ENCODE measurements at regions not wholly inside any gene's neighbourhood (a gene's known extent, or its start where the extent isn't known, plus 50 kb on each side); places are given as distances from the start of the nearest gene placed in this dataset.
A peak's percentile ranks its signal among the peaks of the same experiment; 100 is the strongest.

DNA sequence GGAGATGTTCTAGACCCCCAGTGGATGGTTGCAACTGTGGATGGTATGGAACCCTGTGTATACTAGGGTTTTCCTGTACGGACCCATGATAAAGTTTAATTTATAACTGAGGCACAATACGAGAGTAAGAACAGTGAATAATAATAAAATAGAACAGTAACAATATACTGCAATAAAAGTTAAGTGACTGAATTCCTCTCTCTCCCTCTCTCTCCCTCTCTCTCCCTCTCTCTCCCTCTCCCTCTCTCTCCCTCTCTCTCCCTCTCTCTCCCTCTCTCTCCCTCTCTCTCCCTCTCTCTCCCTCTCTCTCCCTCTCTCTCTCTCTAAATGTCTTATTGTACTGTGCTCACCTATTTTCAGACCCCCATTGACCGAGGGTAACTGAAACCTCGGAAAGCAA lies 291.0 kb downstream of the IRF8 start:
- intact Hi-C loops (cut with DNase I), result loop anchor here (10.0 kb wide), 1 partner anchor 55 kb away; no protein-coding TSS in a partner anchor
- DNase-seq (ENCODE audit: missing footprints), result no peak
- ATAC-seq, result no peak

DNA sequence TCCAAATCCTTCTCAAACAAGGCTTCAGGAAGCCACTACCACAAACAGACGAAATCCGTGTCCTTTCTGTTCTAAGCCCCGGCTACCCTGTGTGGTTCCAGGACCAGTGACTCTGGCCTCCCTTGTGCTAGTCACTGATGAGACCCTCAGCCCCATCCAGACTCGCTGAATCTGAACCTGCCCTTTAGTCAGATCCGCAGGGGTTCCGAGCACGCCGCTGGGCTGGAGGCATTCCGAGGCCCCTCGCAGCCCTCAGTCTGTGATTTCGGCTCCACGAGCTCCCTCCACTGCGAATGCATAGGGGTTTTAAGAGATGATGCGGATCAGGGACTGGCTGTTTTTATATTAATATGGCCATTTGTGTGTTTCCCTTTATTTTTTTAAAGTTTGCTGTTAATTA lies 292.7 kb downstream of the IRF8 start:
- intact Hi-C loops (cut with DNase I), result no loop called here
- DNase-seq (ENCODE audit: missing footprints) (no peak), ATAC-seq (no peak)

DNA sequence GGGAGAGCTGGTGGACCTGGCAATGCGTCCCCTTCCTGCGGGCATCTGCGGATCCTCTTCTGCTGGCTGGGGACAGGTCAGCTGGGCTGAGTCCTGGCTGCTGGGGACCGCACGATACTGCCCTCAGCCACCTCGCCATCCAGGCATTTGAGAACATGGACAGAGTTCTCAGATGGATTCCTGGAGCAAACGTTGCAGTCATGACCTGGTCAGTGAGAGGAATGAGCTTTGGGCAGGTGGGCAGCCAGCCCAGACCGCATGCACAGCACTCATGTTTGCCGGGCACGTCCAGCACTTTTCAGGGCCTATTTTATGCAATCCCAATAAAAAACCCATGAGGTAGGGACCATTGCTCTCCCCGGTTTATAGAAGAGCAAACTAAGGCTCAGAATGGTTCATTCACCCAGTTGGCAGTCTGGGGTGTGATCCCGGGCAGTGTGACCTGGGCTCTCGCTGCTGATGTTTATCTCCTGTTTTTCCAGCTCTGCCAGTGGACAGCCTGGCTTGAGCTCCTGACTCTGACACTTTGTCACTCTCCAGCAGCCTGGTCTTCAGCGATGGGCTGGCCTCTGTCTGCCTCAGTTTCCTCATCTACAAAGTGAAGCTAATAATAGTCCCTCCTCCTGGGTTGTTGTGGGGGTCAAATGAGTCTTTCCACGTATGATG lies 294.7 kb downstream of the IRF8 start:
- intact Hi-C loops (cut with DNase I), result no loop called here
- ATAC-seq (no peak), DNase-seq (ENCODE audit: missing footprints) (no peak)

DNA sequence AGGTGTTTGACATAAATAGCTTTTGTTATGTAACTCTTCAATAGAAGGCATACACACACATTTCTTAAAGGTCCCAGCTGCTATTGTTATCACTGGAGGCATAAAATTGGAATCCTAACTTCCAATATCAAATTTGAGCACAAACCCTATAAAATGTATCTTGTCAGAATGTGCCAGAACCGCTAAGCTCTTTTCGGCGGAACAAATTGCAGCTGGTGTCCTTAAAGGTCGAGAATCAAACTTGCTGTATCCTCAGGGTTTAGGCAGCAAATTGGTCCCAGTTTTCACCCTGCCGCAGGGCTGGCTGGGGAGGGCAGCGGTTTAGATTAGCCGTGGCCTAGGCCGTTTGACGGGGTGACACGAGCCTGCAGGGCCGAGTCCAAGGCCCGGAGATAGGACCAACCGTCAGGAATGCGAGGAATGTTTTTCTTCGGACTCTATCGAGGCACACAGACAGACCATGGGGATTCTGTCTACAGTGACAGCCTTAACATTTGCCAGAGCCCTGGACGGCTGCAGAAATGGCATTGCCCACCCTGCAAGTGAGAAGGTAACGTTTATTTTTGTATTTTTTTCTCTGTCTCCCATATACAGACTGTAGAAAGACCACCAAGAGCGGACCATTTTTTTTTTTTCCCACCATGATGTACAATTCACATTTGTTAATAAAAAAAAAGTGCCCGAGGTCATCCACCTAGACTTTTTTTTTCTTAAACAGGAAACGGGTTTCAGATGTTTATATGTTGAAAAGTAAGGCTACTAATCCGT lies 297.1 kb downstream of the IRF8 start:
- ATAC-seq, result peak; percentile 70

DNA sequence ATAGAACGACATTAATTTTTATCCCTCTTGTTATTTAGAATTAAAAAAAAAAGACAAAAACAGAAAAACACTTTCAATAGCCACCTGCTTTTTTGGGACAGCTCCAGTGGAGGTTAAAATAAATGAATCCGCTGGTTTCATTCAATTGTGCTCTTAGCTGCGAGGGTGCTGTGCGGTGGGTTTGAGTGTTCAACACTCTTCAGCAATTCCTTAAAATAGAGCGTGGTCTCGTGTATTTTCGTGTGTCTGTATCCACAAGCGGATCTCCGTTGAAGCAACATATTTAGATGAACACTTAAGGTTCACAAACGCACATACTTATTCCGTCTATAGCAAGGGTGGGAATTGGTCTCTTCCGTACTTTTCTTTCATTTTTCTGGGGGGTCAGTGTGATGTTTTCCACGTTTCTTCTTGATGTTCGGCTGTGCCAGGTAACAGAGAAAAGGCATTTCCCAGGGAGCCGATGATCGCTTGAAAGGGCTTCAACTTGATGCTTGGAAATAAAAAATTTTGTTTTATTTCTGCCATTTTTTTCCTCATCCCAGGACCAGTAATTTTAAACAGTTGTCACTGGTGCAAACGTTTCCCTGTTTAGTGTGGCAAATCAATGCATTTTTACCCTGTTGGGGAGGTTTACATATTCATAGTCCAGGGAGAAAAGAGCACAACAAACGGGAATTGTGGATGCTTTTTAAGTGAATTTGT lies 297.9 kb downstream of the IRF8 start:
- no peak for DNase-seq (ENCODE audit: missing footprints)
- ATAC-seq, result no peak
- intact Hi-C loops (cut with DNase I), result no loop called here

More for the DNA sequence above, 297.1 kb downstream of the IRF8 start:
- intact Hi-C loops (cut with DNase I), result no loop called here
- DNase-seq (ENCODE audit: missing footprints), result no peak

DNA sequence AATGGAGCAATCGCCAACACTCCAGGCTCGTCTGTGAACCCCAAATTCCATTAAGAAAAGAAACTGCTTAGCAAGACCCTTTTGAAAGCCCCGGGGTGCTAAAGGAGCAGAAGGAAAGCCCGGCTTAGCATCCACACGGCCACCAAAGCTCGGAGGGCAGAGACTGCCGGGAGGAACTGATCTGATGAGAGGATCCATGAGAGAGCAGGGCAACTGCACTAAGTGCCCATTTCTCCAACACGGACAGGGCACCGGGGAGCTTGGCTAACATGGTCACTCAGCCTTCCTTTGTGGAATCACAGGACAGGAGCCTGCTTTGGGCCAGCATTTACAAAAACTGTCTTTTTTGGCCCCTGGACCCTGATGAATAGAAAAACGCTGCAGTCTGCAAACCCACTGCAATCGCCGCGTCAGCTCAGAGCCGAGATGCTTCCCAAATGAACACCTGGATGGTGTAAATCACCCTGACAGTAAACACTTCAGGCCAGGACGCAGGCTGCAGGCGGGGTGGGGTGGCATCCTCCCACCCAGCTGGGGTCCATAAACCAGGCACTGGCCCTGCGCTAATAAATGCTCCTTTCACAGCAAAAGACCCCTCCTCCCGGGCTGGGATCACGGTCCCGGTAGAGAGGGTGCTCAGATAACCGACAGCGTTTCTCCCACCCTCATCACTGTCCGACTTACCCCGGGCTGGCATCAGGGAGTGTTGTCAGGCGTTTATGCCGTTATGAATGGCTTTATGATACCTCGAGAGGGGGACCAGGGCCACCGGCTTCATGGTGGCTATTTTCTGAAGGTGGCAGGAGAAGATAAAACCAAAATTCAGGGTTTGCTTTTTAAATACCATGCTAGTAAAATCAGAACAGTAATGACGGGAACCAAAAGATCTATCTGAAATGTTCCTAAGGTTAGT lies 299.5 kb downstream of the IRF8 start:
- ATAC-seq (no peak), DNase-seq (ENCODE audit: missing footprints) (no peak)
- intact Hi-C loops (cut with DNase I), result no loop called here

DNA sequence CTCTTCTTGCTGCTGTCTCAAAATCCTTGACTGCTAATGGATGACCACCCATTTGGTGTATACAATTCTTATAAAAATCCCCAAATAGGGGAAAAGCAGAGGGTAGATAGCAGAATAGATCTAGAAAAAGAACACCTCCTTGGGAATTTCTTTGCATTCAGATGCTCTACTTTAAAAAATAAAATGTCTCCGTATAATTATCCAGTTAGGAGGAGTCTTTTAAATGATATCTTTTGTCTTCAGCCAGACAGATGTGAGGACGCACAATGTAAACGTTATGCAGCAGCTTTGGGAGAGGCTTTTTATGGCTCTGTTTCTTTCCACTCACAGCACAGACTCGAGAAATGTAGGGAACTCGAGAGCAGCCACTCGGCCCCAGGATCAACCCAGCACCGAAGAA lies 300.2 kb downstream of the IRF8 start:
- DNase-seq (ENCODE audit: missing footprints) (no peak), ATAC-seq (no peak)
- intact Hi-C loops (cut with DNase I), result no loop called here

DNA sequence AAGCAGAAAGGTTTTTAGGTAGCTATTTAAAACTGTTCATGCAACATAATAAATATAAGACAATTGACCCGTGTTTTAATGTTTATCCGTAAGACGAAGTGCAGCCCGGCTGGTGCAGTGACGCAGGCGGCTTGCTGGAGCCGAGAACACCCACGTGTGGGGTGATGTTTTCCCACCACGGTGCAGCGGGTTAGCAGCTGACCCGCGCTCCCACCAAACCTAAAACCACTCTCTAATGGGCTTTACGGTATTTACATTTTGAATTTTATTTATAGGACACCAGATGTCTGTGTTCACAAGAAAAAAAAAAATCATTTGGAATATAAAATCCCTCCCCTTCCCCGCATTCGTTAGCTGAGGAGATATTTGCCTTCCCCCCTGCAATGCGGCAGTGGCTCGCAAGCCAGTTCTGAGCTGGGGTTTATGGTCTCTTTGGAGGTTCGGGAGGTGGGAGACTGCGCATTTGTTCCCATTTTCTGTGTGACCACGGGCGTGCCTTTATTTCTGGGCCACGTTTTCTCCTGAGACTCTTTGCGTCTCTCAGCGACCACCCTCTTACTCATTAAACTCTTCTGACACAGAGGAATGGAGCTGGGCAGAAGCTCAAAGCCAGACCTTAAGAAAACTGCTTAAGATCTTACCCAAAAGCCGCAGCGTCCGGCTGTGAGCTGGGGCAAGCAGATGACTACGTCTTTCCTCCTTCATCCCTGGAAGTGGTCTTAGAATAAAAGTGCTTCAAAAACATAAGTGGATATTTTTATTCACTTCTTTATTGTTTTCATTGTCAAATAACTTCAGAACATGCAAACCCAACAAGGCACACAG lies 301.1 kb downstream of the IRF8 start:
- ATAC-seq (no peak), DNase-seq (ENCODE audit: missing footprints) (no peak)
- intact Hi-C loops (cut with DNase I), result no loop called here

DNA sequence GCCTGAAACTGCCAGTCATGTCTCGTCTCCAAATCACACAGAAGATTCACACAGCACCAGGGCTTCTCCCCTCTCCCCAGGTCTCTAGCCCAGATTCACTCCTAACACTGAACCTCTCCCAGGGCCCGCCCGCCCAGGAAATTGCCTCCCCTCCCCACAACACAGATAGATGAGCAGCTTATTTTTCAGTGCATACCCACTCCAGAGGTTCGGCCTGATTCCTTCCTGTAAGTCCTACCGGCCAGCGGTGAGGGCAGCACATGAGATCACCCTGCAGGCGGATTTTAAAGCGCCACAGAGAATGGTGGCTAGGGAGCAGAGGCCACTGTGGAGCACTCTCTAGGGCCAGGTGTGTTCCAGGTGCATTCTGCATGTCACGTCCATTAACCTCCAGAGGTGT lies 301.8 kb downstream of the IRF8 start:
- intact Hi-C loops (cut with DNase I), result no loop called here
- DNase-seq (ENCODE audit: missing footprints), result no peak
- no peak for ATAC-seq

DNA sequence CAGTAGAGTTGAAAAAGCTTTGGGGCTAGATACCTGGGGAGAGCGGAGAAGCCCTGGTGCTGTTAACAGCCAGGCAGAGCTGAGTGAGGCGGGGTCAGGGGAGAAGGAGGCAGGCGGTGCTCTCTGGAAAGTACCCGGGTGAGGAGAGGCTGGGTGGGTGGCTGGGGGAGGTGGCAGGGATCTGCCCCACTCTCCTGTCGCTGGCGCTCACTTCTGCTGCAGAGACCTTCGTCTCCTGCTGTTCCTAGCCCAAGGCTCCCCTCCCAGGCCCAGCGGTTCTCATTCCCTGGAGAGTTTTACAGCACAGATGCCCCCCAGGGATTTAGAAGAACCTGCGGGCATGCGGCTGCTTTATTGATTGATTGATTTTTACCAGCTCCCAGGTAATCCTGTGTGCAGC lies 302.8 kb downstream of the IRF8 start:
- intact Hi-C loops (cut with DNase I), result no loop called here
- ATAC-seq (no peak), DNase-seq (ENCODE audit: missing footprints) (no peak)

DNA sequence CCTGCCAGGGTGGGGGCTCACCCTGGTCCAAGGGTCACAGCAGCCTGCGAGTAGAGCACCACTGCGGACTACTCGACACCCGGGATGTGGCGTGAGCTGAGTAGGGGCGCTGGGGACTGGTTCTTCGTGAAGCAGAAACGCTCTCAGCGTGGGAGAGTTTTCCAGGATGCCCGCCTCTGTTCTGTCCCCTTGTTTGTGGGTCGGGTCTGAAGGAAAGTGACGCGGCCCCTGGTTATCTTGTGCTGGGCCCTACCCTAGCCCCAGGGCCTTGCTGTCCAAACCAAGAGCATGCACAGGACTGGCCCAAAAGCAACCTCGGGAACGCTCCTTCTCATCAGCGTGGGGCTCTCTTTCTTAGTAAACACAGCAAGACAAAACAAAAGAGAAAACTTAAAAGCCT lies 303.3 kb downstream of the IRF8 start:
- intact Hi-C loops (cut with DNase I), result no loop called here
- ATAC-seq (no peak), DNase-seq (ENCODE audit: missing footprints) (no peak)

DNA sequence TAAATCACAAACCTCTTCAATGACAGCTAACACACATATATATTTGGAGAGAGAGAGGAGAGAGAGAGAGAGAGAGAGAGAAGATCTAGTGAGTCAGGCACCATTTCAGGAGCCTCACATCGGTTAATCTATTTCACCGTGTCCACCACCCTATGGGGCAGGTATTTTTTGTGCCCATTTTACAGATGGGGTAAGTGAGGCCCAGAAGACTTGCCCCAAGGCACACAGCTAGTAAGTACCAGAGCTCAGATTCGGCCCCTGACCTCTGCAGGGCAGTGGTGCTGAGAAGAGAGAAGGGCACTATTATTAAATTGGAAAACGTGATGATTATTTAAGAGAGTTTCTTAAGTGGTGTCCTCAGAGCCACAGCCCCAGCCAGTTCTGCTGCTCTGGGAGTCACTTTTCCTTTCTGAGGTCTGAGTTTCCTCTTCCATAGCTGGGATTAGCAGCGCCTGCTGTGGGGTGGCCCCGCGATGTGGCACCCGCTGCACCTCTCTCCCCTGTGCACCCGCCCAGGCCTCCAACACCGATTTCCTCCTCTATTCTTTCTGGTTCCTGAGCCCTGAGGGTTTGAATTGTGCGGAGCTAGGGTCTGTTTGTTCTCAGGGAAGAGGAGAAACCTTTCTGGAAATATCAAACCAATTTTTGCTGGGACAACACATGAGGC lies 303.9 kb downstream of the IRF8 start:
- no peak for ATAC-seq
- no peak for DNase-seq (ENCODE audit: missing footprints)
- intact Hi-C loops (cut with DNase I), result no loop called here

DNA sequence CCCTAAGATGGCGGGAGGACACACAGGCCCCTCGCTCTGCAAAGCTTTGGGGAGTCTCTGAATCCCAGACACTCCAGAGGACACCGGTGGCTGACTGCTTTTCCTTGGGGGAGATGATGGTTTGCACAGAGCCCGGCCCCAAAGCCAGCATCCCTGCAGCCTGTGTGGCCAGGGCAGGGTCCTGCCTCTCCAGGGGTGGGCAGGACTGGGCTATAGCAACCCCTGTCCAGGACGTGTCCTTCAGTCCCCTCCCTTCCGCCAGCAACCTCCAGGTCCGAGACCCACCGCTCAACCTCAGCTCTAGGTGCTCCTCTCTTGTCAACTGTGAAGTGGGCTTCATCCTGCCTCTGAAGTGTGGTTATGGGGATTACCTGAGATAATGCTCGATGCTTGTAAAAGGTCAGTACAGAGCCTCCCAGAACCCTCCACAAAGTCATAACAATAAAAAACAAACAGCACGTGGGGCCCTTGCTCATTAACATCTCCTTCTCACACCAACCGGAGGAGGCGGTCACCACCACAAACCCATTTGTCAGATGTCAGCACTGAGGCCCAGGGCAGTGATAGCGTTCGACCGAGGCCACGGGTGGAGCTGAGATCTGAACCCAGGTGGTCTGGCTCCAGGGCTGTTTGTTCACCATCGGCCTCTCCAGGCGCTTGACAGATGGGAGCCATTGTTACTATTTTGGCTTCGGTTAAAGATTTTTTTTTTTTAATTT lies 304.8 kb downstream of the IRF8 start:
- no peak for ATAC-seq
- DNase-seq (ENCODE audit: missing footprints), result no peak

DNA sequence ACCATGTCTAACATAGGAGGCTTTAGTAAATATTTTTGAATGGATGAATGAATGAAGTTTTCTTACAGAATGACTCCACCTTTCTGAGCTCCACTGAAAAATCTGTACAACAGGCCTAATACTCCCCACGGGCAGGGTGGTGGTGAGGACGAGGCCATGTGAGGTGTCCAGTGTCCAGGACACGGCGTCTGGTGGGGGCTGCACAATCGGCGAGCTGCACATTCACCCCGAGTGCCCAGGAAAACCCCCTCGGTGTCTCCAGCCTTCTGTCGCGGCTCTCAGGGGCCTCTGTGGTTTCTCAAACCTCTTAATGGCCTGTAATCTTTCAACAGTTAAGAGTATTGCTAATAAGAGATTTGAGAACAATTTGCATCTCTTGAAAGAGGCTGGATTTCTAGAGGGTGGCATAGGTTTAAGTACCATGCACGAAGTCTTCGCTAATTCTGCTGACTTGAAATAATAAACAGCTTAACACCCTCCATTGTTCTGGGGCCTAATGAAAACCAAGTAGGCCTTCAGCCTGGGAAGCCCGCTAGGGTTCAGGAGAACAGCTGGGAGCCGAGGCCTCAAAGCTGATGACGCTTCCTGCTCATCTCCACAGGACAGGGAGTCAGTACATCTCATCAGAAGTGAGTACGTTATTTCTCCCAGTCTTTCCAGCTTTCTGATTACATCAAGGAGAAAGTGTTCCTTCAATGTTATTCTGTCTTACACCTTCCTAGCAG lies 304.6 kb upstream of the FOXF1 start:
- ATAC-seq, result no peak
- no peak for DNase-seq (ENCODE audit: missing footprints)
- intact Hi-C loops (cut with DNase I), result no loop called here

More for the DNA sequence above, 304.8 kb downstream of the IRF8 start:
- intact Hi-C loops (cut with DNase I), result no loop called here

DNA sequence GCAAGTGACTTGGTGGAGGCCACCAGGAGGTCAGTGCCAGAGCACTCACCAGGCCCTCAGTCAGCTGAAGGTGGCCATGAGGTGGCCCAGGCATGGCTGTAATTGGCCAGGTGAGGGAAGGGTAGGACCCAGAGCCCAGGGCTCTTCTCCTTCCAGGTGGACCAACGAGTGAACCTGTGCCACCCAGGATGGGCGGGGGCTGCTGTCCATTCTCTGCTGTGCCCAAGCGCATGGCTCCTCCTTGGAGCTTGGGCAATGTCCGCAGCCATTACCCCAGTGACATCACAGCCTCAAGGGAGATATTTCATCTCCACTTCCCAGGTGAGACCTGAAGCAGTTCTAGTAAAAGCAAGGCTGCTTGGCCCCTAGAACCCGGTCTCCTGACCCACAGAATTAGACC lies 303.0 kb upstream of the FOXF1 start:
- DNase-seq (ENCODE audit: missing footprints) (no peak), ATAC-seq (no peak)
- intact Hi-C loops (cut with DNase I), result no loop called here

DNA sequence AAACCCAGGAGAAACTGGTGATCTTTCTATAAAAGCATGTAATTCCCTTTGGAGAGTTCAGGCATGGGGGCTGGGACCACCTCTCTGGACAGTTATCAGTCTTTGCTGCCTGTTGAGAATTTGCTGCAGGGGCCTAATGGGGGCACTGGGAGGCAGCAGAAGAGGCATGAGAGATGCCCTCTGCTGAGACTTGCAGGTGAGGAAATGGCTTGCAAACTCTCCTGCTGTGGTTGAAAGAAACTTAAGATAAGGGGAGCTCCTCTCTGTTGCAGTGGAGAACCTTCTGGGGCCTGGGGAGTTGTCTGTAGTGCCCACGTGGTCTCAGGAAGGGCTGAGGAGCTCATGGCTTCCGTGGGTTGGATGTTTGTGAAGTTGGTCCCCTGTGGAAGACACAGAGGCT lies 301.1 kb upstream of the FOXF1 start:
- ATAC-seq, result no peak
- no peak for DNase-seq (ENCODE audit: missing footprints)
- intact Hi-C loops (cut with DNase I), result no loop called here
